Transverse colon (tissue), 4 donors: ENCODE measurements at regions not wholly inside any gene's neighbourhood (a gene's known extent, or its start where the extent isn't known, plus 50 kb on each side); places are given as distances from the start of the nearest gene placed in this dataset.

ENCODE experiments used
- DNase-seq: peaks from one replicate; pipeline ENCODE4 v3.0.0-alpha.2; 2019
- H3K27ac ChIP-seq, 4 donors: fragments of 200-600 bp; sonication (generic); 2 replicates each; pipeline ENCODE4 v1.5.1; 2016 to 2018; ENCODE audit warnings: inconsistent platforms in 4 of 4
- H3K27me3 ChIP-seq: fragments of 200-600 bp; sonication (generic); 2 replicates; pipeline ENCODE4 v1.5.1; 2017; ENCODE audit warnings: inconsistent platforms
- H3K36me3 ChIP-seq, 4 donors: fragments of 200-600 bp; sonication (generic); 2 replicates each; pipeline ENCODE4 v1.5.1; 2017 to 2019; ENCODE audit warnings: inconsistent platforms in 4 of 4
- H3K4me1 ChIP-seq, 4 donors: fragments of 200-600 bp; sonication (generic); 2 replicates each; pipeline ENCODE4 v1.5.1; 2017 to 2020; ENCODE audit warnings: inconsistent platforms in 4 of 4
- H3K4me3 ChIP-seq, 4 donors: fragments of 200-600 bp; sonication (generic); 1 replicate in 1 of 4; 2 replicates in 3 of 4; pipeline versions ENCODE4 v1.5.1 to v1.6.1; 2017 to 2019; ENCODE audit warnings: inconsistent platforms in 4 of 4
- H3K9me3 ChIP-seq, 2 donors: fragments of 200-600 bp; sonication (generic); 2 replicates each; pipeline ENCODE4 v1.5.1; 2017 to 2019; ENCODE audit warnings: inconsistent platforms in 2 of 2
- CTCF ChIP-seq, 5 experiments: fragments of 200-600 bp in 3 of 5; fragments of 450-650 bp in 2 of 5; sonication (generic) in 3 of 5; IDR thresholded peaks; 1 replicate in 2 of 5; 2 replicates in 3 of 5; pipeline ENCODE4 v1.5.1; 2016 to 2017; ENCODE audit warnings: antibody characterized with exemption in 5 of 5, inconsistent platforms in 3 of 5, mild to moderate bottlenecking in 2 of 5, moderate library complexity in 1 of 5
- EP300 ChIP-seq: sonication (generic); formaldehyde crosslinking; IDR thresholded peaks from one replicate; pipeline ENCODE4 v1.6.1; 2017; ENCODE audit warnings: antibody characterized with exemption, low read depth
- POLR2A ChIP-seq: fragments of 450-650 bp; IDR thresholded peaks from one replicate; pipeline ENCODE4 v1.6.1; 2016; ENCODE audit warnings: antibody characterized with exemption, mild to moderate bottlenecking, moderate library complexity
- POLR2AphosphoS5 ChIP-seq, 3 donors: sonication (generic); formaldehyde crosslinking; IDR thresholded peaks; one replicate each; pipeline ENCODE4 v1.6.1; 2016; ENCODE audit warnings: antibody characterized with exemption in 3 of 3
- WGBS, 2 donors: methylation state at CpG; one replicate each; pipeline ENCODE4 v1.1.5; 2018; ENCODE audit warnings: low coverage in 1 of 2; 5-methylcytosine and 5-hydroxymethylcytosine counted together
- in situ Hi-C, 4 donors: fragments of 200-750 bp; cut with MboI; loops; one replicate each; pipeline versions ENCODE4 v1.15.0 to v1.15.1; 2017; ENCODE audit warnings: low sequenced_read_pairs in 3 of 4, low pct_ligation_motif_present in 1 of 4, low pct_unique_long_range_greater_than_20kb in 1 of 4
- intact Hi-C: fragments of 100-400 bp; cut with DNase I; formaldehyde crosslinking; loops from one replicate; pipeline ENCODE4 v1.15.1; 2023; ENCODE audit warnings: low total_unique reads

- no peak overlapping the region for H3K4me3 ChIP-seq
- no peaks in the 10 kb centered on the region for H3K9me3 ChIP-seq
- WGBS, 2 donors = 77 to 89% methylated on average over 2 to 6 of the region's 6 CpGs
- no peaks in the 10 kb centered on the region for H3K36me3 ChIP-seq
- DNase-seq = no peak
- no peak overlapping the region for H3K27ac ChIP-seq
- in situ Hi-C loops (loop anchor here in 3 of 4 donors (5.0 to 25.0 kb wide), 3 partner anchors 191 to 753 kb away; no protein-coding TSS in a partner anchor), intact Hi-C loops (loop anchor here (2.0 kb wide), 1 partner anchor 195 kb away; no protein-coding TSS in a partner anchor)
- TF ChIP-seq POLR2AphosphoS5 (IDR thresholded peaks at IDR 0.05) = no peak
- no peak for TF ChIP-seq CTCF (IDR thresholded peaks at IDR 0.05)
- no peak for TF ChIP-seq EP300
- TF ChIP-seq POLR2A = no peak
- peaks cover 0 to 12% (median 3%) of the 10 kb centered on the region in 4 donors for H3K4me1 ChIP-seq
- no peaks in the 10 kb centered on the region for H3K27me3 ChIP-seq
Measured at GRCh38 chr16:86015606-86016005, 116.6 kb downstream of the IRF8 start.

DNA sequence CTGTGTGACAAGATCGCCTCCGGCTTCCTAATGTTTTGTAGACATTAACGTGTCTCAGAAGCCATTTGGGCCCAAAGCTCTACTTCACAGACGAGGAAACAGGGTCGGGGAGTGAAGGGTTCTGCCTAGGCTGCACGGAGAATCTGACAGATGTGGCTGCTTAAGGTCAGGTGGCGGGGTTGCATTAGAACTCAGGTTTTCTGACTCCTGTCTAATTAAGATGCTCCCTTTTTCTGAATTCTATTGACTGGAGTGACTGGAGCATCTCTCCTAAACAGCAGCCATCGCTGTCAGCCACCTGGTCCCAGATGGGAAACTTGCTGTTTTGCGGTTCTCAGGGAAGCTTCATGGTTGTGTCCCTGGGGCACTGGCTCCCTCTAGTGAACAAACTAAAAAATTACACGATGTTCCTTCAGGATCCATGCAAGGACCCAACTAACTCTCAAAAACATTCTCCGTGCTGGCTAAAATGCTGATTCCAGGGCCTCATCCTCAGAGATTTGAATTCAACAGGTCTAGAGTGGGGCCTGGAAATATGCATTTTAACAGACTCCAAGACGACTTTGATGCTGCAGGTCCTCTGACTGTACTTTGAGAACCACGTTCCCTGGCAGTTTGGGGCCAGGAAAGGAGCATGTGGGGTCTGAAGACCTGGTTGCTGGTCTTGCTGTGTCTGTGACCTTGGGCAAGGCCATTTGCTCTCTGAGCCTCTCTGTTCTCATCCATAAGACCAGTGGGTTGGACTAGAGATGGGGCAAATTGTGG lies 117.4 kb downstream of the IRF8 start:
- peak; percentile 39 for DNase-seq
- Histone ChIP-seq H3K27me3 (no peaks in the 10 kb centered on the region), H3K4me1 (peaks cover 0 to 12% (median 3%) of the 10 kb centered on the region in 4 donors), H3K36me3 (no peaks in the 10 kb centered on the region), H3K27ac (no peak overlapping the region), H3K9me3 (no peaks in the 10 kb centered on the region), H3K4me3 (no peak overlapping the region)
- TF ChIP-seq EP300 (no peak), POLR2A (no peak), CTCF (IDR thresholded peaks at IDR 0.05) (peak; percentile 80 to 84 (median 81)), POLR2AphosphoS5 (IDR thresholded peaks at IDR 0.05) (no peak)
- intact Hi-C loops (loop anchor here (2.0 kb wide), 1 partner anchor 196 kb away; no protein-coding TSS in a partner anchor), in situ Hi-C loops (loop anchor here in 3 of 4 donors (5.0 to 25.0 kb wide), 3 partner anchors 192 to 754 kb away; no protein-coding TSS in a partner anchor)
- WGBS, 2 donors = 46 to 60% methylated on average over 4 to 13 of the region's 13 CpGs

GRCh38 chr16:86018071-86018470 lies 119.1 kb downstream of the IRF8 start:
- DNase-seq = no peak
- H3K4me1 ChIP-seq = peaks cover 0 to 12% (median 3%) of the 10 kb centered on the region in 4 donors
- no peak overlapping the region for H3K4me3 ChIP-seq
- no peaks in the 10 kb centered on the region for H3K27me3 ChIP-seq
- H3K27ac ChIP-seq = peak overlapping the region in 3 of 4 donors; percentile 25 to 37 (median 31)
- TF ChIP-seq CTCF (IDR thresholded peaks at IDR 0.05) (no peak), POLR2AphosphoS5 (IDR thresholded peaks at IDR 0.05) (no peak), POLR2A (no peak), EP300 (no peak)
- peaks cover 0 to under 1% of the 10 kb centered on the region in 2 donors for H3K9me3 ChIP-seq
- intact Hi-C loops = no loop called here
- in situ Hi-C loops = loop anchor here in 3 of 4 donors (5.0 to 25.0 kb wide), 3 partner anchors 193 to 756 kb away; no protein-coding TSS in a partner anchor
- H3K36me3 ChIP-seq = no peaks in the 10 kb centered on the region
- 33 to 40% methylated on average over 2 of the region's 2 CpGs for WGBS, 2 donors

DNA sequence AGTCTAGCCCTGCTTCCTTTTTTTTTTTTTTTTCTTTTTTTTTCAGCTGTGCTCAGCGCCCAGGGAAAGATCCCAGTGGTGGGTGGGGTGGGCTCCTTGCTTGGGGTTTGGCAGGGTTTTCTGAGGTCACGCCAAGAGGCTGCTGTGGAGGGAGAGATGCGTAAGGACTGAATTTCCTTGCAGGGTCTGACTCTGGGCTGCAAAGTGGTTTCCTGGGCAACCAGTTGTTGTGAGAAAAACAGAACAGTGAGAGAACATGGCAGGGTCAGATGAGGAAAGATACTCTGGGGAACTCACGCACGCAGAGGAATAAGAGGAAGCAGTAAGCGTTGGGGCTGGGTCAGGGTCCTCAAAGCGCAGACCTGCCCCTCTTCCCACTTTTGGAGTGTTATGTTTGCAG lies 119.5 kb downstream of the IRF8 start:
- no peak for TF ChIP-seq POLR2A
- peak; percentile 58 for TF ChIP-seq EP300
- TF ChIP-seq POLR2AphosphoS5 (IDR thresholded peaks at IDR 0.05) = peak in 2 of 3 donors; percentile 25 to 33
- TF ChIP-seq CTCF (IDR thresholded peaks at IDR 0.05) = no peak
- 0 to 10% methylated on average over 3 to 7 of the region's 7 CpGs for WGBS, 2 donors
- peak; percentile 49 for DNase-seq
- H3K9me3 ChIP-seq = peaks cover 0 to 5% of the 10 kb centered on the region in 2 donors
- H3K4me3 ChIP-seq = no peak overlapping the region
- H3K27ac ChIP-seq = peak overlapping the region; percentile 6 to 57 (median 44)
- intact Hi-C loops = no loop called here
- peaks cover 0 to 12% (median 3%) of the 10 kb centered on the region in 4 donors for H3K4me1 ChIP-seq
- in situ Hi-C loops = loop anchor here in 3 of 4 donors (5.0 to 25.0 kb wide), 3 partner anchors 194 to 756 kb away; no protein-coding TSS in a partner anchor
- H3K27me3 ChIP-seq = no peaks in the 10 kb centered on the region
- H3K36me3 ChIP-seq = no peaks in the 10 kb centered on the region
